AG09319 (cell line): ENCODE measurements at regions not wholly inside any gene's neighbourhood (a gene's known extent, or its start where the extent isn't known, plus 50 kb on each side); places are given as distances from the start of the nearest gene placed in this dataset.

ENCODE experiments used
- DNase-seq: peaks from one replicate; pipeline ENCODE4 v3.0.0-alpha.2; 2010; ENCODE audit warnings: low read depth; ENCODE audit errors: extremely low read depth
- CTCF ChIP-seq: IDR thresholded peaks from 2 replicates; pipeline ENCODE4 v1.5.1; 2011; ENCODE audit warnings: low read depth, mild to moderate bottlenecking, inconsistent platforms, low read length, moderate library complexity

DNA sequence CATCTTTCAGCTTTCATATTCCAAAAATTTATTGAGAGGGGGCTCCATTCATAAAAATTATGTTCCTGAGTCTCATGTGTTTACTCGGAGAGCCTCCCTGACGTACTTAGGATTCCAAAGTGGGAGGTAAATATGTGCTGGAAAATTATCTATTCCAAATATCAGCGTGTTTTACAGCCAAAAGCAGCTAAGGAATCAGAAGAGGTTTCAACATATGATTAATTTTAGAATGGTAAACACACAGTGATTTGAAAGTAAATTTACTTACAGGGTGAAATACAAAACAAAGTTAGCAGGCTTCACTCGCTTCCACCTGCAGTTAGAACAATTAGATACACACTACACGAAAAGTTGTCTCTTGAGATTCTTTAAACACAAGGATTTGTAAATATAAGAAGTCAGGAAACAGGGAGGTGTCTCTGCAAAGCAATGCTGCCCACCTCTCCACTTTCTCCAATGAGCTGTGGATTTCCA lies 313.8 kb upstream of the NBEA start:
- no peak for DNase-seq

DNA sequence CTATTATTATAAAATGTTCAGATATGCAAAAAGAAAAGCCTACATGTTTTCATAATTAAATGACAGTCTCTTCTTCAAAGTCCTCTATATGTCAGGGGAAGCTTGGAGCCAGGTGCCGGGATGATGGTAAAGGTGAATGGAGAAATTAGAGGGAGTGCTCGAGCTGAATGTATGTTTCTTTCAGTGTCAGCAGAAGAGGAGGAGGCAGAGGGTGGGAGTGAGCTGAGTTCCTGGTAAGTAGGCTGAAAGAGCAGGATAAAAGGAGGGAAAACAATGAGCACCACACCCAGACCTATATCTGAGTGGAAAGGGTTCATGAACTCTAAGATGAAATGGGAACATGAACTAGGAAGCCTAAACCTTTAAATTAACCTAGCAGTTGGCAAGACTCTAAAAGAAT lies 307.6 kb upstream of the NBEA start:
- no peak for TF ChIP-seq CTCF
- no peak for DNase-seq

More for the DNA sequence above, 313.8 kb upstream of the NBEA start:
- no peak for TF ChIP-seq CTCF

- TF ChIP-seq CTCF: no peak
- DNase-seq: no peak
These were observed 304.9 kb upstream of the NBEA start for GRCh38 chr13:34637138-34637537.

GRCh38 chr13:34637636-34638035 lies 304.4 kb upstream of the NBEA start:
- no peak for TF ChIP-seq CTCF

DNA sequence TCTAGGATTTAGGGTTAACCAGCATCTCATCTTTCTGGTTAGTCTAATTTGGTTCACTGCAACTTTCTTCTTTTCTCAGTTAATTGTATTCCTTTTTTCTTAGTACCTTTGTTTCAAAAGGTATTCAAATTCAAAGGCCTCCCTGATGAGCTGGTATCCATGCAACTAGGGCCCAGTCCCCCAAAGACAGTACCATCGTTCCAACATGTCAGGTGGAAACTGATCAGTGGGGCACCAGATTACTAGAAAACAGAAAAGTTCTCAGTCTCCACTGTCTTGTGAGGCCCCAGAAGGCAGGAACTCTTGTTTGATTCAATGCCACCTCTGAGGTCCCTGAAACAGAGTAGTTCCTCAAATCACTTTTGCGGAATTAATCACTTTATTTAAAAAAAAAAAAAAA lies 303.2 kb upstream of the NBEA start:
- no peak for DNase-seq
- no peak for TF ChIP-seq CTCF

More at GRCh38 chr13:34637636-34638035, 304.4 kb upstream of the NBEA start:
- no peak for DNase-seq

DNA sequence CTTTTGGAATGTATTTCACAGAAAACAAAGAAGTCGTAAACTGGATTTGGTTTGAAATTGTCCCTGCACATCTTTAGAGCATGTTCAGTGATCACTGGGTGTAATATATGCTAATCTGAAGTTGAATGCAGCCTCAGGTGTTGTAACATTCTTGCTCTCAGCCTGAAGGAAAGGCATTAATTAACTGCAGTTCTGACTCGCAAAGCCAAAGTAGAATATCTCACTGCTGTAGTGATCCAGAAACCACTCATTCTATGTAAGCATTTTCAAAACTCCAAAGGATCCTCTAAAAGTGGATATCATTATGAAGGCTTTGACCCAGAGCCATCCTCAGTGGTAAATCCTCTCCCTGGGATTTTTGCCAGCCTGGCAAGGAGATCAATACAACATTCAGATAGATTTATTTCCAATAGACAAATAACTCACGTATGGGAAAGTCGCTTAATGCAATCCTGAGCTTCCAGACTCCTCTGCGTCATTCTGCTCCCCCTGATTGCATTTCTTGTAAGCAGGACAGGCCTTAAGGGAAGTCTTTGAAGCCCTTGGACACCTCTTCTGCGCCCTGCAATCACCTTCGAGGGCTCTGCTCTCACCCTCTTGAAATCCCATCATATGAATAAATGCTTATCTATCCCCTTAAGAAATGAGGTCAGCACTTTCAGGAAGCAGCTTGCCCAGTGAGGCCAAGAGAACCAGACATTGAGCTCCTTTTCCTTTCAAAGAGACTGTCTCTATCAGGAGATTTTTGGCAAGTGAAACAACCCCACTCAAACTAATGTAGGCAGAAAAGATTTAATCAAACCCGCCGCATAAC lies 301.7 kb upstream of the NBEA start:
- DNase-seq: no peak
- no peak for TF ChIP-seq CTCF

GRCh38 chr13:34640993-34641330 lies 301.1 kb upstream of the NBEA start:
- DNase-seq: no peak
- no peak for TF ChIP-seq CTCF
